GM23248 (cell line): ENCODE measurements at regions not wholly inside any gene's neighbourhood (a gene's known extent, or its start where the extent isn't known, plus 50 kb on each side); places are given as distances from the start of the nearest gene placed in this dataset.
"Not testable (repeated sequence)": the region's sequence is repeated elsewhere in the genome, so short reads cannot be mapped to it uniquely, and the experiment has no call there.

Source experiments
- DNase-seq: peaks from one replicate; pipeline ENCODE4 v3.0.0-alpha.2; 2015
- H2AFZ ChIP-seq: fragments of 200-600 bp; sonication (generic); 2 replicates; pipeline ENCODE4 v1.6.1; 2016; ENCODE audit warnings: antibody characterized with exemption
- H3F3A ChIP-seq: fragments of 200-600 bp; sonication (generic); 2 replicates; pipeline ENCODE4 v1.6.1; 2016; ENCODE audit warnings: mild to moderate bottlenecking, antibody characterized with exemption, mixed run types; ENCODE audit not compliant: insufficient read depth
- H3K27ac ChIP-seq: fragments of 200-600 bp; sonication (generic); 2 replicates; pipeline ENCODE4 v1.5.1; 2016; ENCODE audit warnings: mild to moderate bottlenecking
- H3K27me3 ChIP-seq: fragments of 200-600 bp; sonication (generic); replicated peaks from 2 replicates; pipeline ENCODE4 v1.6.1; 2016; ENCODE audit warnings: mild to moderate bottlenecking; ENCODE audit not compliant: insufficient read depth
- H3K36me3 ChIP-seq: fragments of 200-600 bp; sonication (generic); 2 replicates; pipeline ENCODE4 v1.6.1; 2016; ENCODE audit warnings: low read depth, mild to moderate bottlenecking
- H3K4me1 ChIP-seq: fragments of 200-600 bp; sonication (generic); 2 replicates; pipeline ENCODE4 v1.6.1; 2016; ENCODE audit warnings: mild to moderate bottlenecking; ENCODE audit not compliant: insufficient read depth
- H3K4me2 ChIP-seq: fragments of 200-600 bp; sonication (generic); one replicate; pipeline ENCODE4 v1.6.1; 2016; ENCODE audit warnings: mild to moderate bottlenecking; ENCODE audit not compliant: unreplicated experiment
- H3K4me3 ChIP-seq: fragments of 200-600 bp; sonication (generic); 2 replicates; pipeline ENCODE4 v1.5.1; 2016; ENCODE audit warnings: mild to moderate bottlenecking
- H3K79me2 ChIP-seq: fragments of 200-600 bp; sonication (generic); 2 replicates; pipeline ENCODE4 v1.6.1; 2016; ENCODE audit warnings: mild to moderate bottlenecking; ENCODE audit not compliant: insufficient read depth
- H3K9ac ChIP-seq: fragments of 200-600 bp; sonication (generic); 2 replicates; pipeline ENCODE4 v1.6.1; 2016; ENCODE audit warnings: mild to moderate bottlenecking
- H3K9me2 ChIP-seq: fragments of 200-600 bp; sonication (generic); 2 replicates; pipeline ENCODE4 v1.6.1; 2016; ENCODE audit warnings: mixed run types, mild to moderate bottlenecking, moderate library complexity; ENCODE audit not compliant: insufficient read depth
- H3K9me3 ChIP-seq: fragments of 200-600 bp; sonication (generic); one replicate; pipeline ENCODE4 v1.6.1; 2017; ENCODE audit warnings: low read depth
- H4K20me1 ChIP-seq: fragments of 200-600 bp; sonication (generic); 2 replicates; pipeline ENCODE4 v1.6.0; 2016; ENCODE audit not compliant: insufficient read depth
- EZH2 ChIP-seq: fragments of 200-600 bp; sonication (generic); IDR thresholded peaks from 2 replicates; pipeline ENCODE4 v1.6.1; 2018; ENCODE audit warnings: antibody characterized with exemption, mild to moderate bottlenecking; ENCODE audit not compliant: insufficient read depth, poor library complexity, severe bottlenecking
- EZH2phosphoT487 ChIP-seq: fragments of 200-600 bp; sonication (generic); IDR thresholded peaks from 2 replicates; pipeline ENCODE4 v1.6.1; 2018; ENCODE audit warnings: antibody characterized with exemption, moderate library complexity, mild to moderate bottlenecking, low read depth; ENCODE audit not compliant: insufficient read depth
- WGBS, 2 experiments: methylation state at CpG; one replicate each; pipeline ENCODE4 v1.1.6; 2015 to 2017; ENCODE audit warnings: low lambda C conversion rate in 2 of 2, low coverage in 1 of 2; ENCODE audit errors: missing lambda C conversion rate in 2 of 2; 5-methylcytosine and 5-hydroxymethylcytosine counted together
- in situ Hi-C: fragments of 300-500 bp; cut with MboI; formaldehyde crosslinking; loops from 2 replicates; pipeline ENCODE4 v1.15.0; 2020

DNA sequence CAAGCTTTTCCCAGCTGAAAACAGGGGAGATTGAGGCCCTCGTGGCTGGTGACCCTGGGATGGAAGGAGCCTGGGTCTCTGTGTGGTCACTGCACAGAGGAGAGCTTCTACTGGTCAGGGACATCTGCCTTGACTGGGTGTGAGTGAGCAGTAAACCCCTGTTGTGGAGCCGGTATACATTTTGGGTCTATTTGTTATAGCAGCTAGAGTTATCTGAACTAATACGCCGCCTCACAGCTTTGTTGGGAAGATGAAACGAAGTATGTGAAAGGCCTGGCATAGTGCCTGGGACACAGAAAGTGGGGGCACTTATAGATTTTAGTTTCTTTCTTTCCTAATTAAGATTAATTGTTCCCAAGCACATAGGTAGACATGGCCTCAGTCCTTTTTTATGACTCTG, 72.2 kb upstream of the HPCAL1 start:
- no peak overlapping the region for H3K9ac ChIP-seq
- no peaks in the 10 kb centered on the region for H3K9me3 ChIP-seq
- H2AFZ ChIP-seq, result no peak overlapping the region
- H3F3A ChIP-seq, result peaks cover 5% of the 10 kb centered on the region; the same call in 1 of the 2 replicates
- H3K4me2 ChIP-seq, result no peak overlapping the region
- no peak for DNase-seq
- no peak overlapping the region for H3K27ac ChIP-seq
- WGBS, 2 experiments, result 72 to 78% methylated on average over 5 of the region's 5 CpGs
- TF ChIP-seq EZH2phosphoT487, result no peak
- TF ChIP-seq EZH2, result no peak
- 0 out of 2 replicates have a peak, but pooled peaks cover 5% of the 10 kb centered on the region for H3K27me3 ChIP-seq
- H3K4me3 ChIP-seq, result no peak overlapping the region
- H4K20me1 ChIP-seq, result no peaks in the 10 kb centered on the region
- no peaks in the 10 kb centered on the region for H3K4me1 ChIP-seq
- H3K9me2 ChIP-seq, result no peaks in the 10 kb centered on the region
- no peaks in the 10 kb centered on the region for H3K79me2 ChIP-seq
- in situ Hi-C loops, result no loop called here
- H3K36me3 ChIP-seq, result no peaks in the 10 kb centered on the region

GRCh38 chr2:10230921-10231320, 71.8 kb upstream of the HPCAL1 start:
- H3K4me3 ChIP-seq, H3K27me3 ChIP-seq, H2AFZ ChIP-seq, H3K9ac ChIP-seq, H4K20me1 ChIP-seq, H3K27ac ChIP-seq, H3K9me3 ChIP-seq, H3K79me2 ChIP-seq, H3F3A ChIP-seq, H3K4me2 ChIP-seq, in situ Hi-C loops, H3K4me1 ChIP-seq, H3K9me2 ChIP-seq, DNase-seq, H3K36me3 ChIP-seq: not testable (repeated sequence)
- 82 to 87% methylated on average over 11 of the region's 11 CpGs for WGBS, 2 experiments

DNA sequence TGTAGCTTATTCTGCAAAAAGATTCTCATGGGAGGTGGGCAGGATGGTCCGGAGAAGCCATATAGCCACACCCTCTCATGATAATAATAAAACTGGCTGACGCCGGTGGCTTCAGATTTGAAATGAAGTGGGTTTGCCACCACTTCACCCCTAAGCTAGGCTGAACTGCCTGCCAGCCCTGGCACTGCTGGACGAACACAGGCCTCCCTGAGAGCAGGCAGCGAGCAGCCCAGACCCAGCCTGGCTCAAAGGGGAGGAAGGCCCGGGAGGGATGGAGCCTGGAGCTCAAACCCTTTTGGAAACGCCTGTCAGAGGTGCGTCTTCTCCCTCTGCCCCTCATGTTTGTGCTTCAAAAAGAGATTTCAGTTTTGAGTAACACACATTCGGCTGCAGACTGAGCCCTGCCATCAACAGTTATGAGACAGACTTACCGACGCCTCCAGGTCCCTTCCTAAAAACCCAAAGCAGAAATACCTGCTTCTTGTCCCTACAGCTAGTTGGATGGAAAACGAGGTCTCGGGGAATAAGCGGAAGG, 71.1 kb upstream of the HPCAL1 start:
- no peak overlapping the region for H3K27ac ChIP-seq
- H3K9ac ChIP-seq, result no peak overlapping the region
- H3K36me3 ChIP-seq, result no peaks in the 10 kb centered on the region
- no peaks in the 10 kb centered on the region for H3K4me1 ChIP-seq
- H3K9me3 ChIP-seq, result no peaks in the 10 kb centered on the region
- H4K20me1 ChIP-seq, result no peaks in the 10 kb centered on the region
- peaks cover 5% of the 10 kb centered on the region; the same call in 1 of the 2 replicates for H3F3A ChIP-seq
- no peaks in the 10 kb centered on the region for H3K79me2 ChIP-seq
- in situ Hi-C loops, result no loop called here
- no peak overlapping the region for H3K4me3 ChIP-seq
- DNase-seq, result no peak
- no peak overlapping the region for H2AFZ ChIP-seq
- WGBS, 2 experiments, result 78 to 82% methylated on average over 13 to 14 of the region's 14 CpGs
- H3K4me2 ChIP-seq, result no peak overlapping the region
- H3K9me2 ChIP-seq, result no peaks in the 10 kb centered on the region
- no peak for TF ChIP-seq EZH2phosphoT487
- TF ChIP-seq EZH2, result no peak
- peaks cover 5% of the 10 kb centered on the region; the same call in 1 of the 2 replicates for H3K27me3 ChIP-seq

DNA sequence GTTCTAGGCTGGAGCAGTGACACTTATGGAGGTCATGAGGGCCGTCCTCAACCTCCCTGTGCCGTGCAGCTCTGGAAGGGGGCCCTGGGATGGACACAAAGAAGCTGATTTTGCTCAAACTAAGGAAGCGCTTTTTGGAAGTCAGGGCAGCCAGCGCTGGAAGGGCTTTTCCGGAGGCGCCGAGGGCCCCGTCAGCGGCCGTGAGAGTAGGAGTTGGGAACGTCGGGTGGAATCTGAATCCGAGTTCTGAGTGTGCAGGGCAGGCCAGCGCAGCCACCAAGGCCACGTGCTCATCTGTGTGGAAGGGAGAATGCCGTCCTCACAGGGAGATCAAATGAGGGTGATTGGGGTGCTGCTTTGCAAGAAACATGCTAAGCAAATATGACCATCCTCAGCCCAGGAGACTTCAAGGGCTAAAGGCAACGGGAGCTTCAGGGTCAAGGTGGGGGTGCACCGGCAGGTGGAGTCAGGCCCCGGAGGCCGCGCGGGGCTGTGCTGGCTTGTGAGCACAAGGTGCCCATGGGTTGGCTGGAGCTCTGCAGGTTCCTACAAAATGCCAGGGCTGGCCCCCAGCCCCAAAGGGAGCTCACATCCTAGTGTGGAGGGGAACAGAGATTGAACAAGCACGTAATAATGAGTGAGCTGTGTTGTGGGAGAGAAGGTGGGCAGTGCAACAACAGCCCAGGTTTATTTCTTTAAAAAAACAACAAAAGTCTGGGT, 70.4 kb upstream of the HPCAL1 start:
- Histone ChIP-seq H3K36me3 (no peaks in the 10 kb centered on the region), H3K4me3 (no peak overlapping the region), H2AFZ (no peak overlapping the region), H3K27ac (no peak overlapping the region), H3K4me1 (no peaks in the 10 kb centered on the region), H3K9me3 (no peaks in the 10 kb centered on the region), H3K9me2 (no peaks in the 10 kb centered on the region), H3K27me3 (peaks cover 5% of the 10 kb centered on the region; the same call in 1 of the 2 replicates), H3K79me2 (no peaks in the 10 kb centered on the region), H3K4me2 (no peak overlapping the region), H4K20me1 (no peaks in the 10 kb centered on the region), H3K9ac (no peak overlapping the region), H3F3A (peaks cover 5% of the 10 kb centered on the region; the same call in 1 of the 2 replicates)
- WGBS, 2 experiments, result 77 to 83% methylated on average over 20 to 23 of the region's 23 CpGs
- TF ChIP-seq EZH2phosphoT487 (no peak), EZH2 (no peak)
- in situ Hi-C loops, result no loop called here
- DNase-seq, result no peak
